SJSA1 (cell line): ENCODE measurements at regions not wholly inside any gene's neighbourhood (a gene's known extent, or its start where the extent isn't known, plus 50 kb on each side); places are given as distances from the start of the nearest gene placed in this dataset.

Source experiments
- DNase-seq, 2 experiments: peaks; one replicate each; pipeline ENCODE4 v3.0.0-alpha.2; 2015 to 2020; ENCODE audit warnings: low spot score in 2 of 2, low read depth in 1 of 2
- H3K27ac ChIP-seq: fragments of 250-450 bp; sonication (Bioruptor Pico); 2 replicates; pipeline ENCODE4 v1.5.1; 2020; ENCODE audit warnings: mild to moderate bottlenecking, moderate library complexity
- H3K27me3 ChIP-seq: fragments of 250-450 bp; sonication (Bioruptor Pico); replicated peaks from 2 replicates; pipeline ENCODE4 v1.5.1; 2020; ENCODE audit warnings: mild to moderate bottlenecking, moderate library complexity
- H3K36me3 ChIP-seq: fragments of 250-450 bp; sonication (Bioruptor Pico); 2 replicates; pipeline ENCODE4 v1.5.1; 2020; ENCODE audit warnings: mild to moderate bottlenecking
- H3K4me1 ChIP-seq: fragments of 250-450 bp; sonication (Bioruptor Pico); replicated peaks from 2 replicates; pipeline ENCODE4 v1.6.1; 2021; ENCODE audit warnings: mild to moderate bottlenecking
- H3K4me3 ChIP-seq: fragments of 250-450 bp; sonication (Bioruptor Pico); 2 replicates; pipeline ENCODE4 v1.5.1; 2020; ENCODE audit warnings: mild to moderate bottlenecking
- H3K9me3 ChIP-seq: fragments of 250-450 bp; sonication (Bioruptor Pico); replicated peaks from 2 replicates; pipeline ENCODE4 v1.5.1; 2020; ENCODE audit warnings: mild to moderate bottlenecking

- Histone ChIP-seq H3K9me3 (no peaks in the 10 kb centered on the region), H3K27ac (no peak overlapping the region), H3K27me3 (no peaks in the 10 kb centered on the region), H3K36me3 (no peaks in the 10 kb centered on the region), H3K4me3 (no peak overlapping the region), H3K4me1 (no peaks in the 10 kb centered on the region)
- DNase-seq, result no peak
Measured at GRCh38 chr18:76264198-76264875, 230.7 kb downstream of the ZNF516 start.

GRCh38 chr18:76263046-76264005 is 231.7 kb downstream of the ZNF516 start:
- H3K27me3 ChIP-seq, result 0 out of 2 replicates have a peak, but pooled peaks cover 7% of the 10 kb centered on the region
- H3K36me3 ChIP-seq, result no peaks in the 10 kb centered on the region
- no peaks in the 10 kb centered on the region for H3K9me3 ChIP-seq
- H3K4me1 ChIP-seq, result no peaks in the 10 kb centered on the region
- no peak for DNase-seq
- H3K27ac ChIP-seq, result no peak overlapping the region
- H3K4me3 ChIP-seq, result no peak overlapping the region

GRCh38 chr18:76260941-76261472 is 234.0 kb downstream of the ZNF516 start:
- H3K27ac ChIP-seq, result no peak overlapping the region
- H3K27me3 ChIP-seq, result 0 out of 2 replicates have a peak, but pooled peaks cover 8% of the 10 kb centered on the region
- H3K4me3 ChIP-seq, result no peak overlapping the region
- no peak for DNase-seq
- H3K36me3 ChIP-seq, result no peaks in the 10 kb centered on the region
- no peaks in the 10 kb centered on the region for H3K9me3 ChIP-seq
- no peaks in the 10 kb centered on the region for H3K4me1 ChIP-seq

GRCh38 chr18:76259711-76260110 is 235.3 kb downstream of the ZNF516 start:
- H3K27me3 ChIP-seq, result 0 out of 2 replicates have a peak, but pooled peaks cover 8% of the 10 kb centered on the region
- no peak overlapping the region for H3K27ac ChIP-seq
- no peak for DNase-seq
- no peak overlapping the region for H3K4me3 ChIP-seq
- H3K4me1 ChIP-seq, result no peaks in the 10 kb centered on the region
- no peaks in the 10 kb centered on the region for H3K9me3 ChIP-seq
- H3K36me3 ChIP-seq, result no peaks in the 10 kb centered on the region

GRCh38 chr18:76259096-76259495 is 235.9 kb downstream of the ZNF516 start:
- H3K4me3 ChIP-seq, result no peak overlapping the region
- H3K9me3 ChIP-seq, result no peaks in the 10 kb centered on the region
- 0 out of 2 replicates have a peak, but pooled peaks cover 8% of the 10 kb centered on the region for H3K27me3 ChIP-seq
- DNase-seq, result no peak
- H3K27ac ChIP-seq, result no peak overlapping the region
- no peaks in the 10 kb centered on the region for H3K36me3 ChIP-seq
- no peaks in the 10 kb centered on the region for H3K4me1 ChIP-seq

GRCh38 chr18:76258209-76258608 is 236.8 kb downstream of the ZNF516 start:
- 0 out of 2 replicates have a peak, but pooled peaks cover 11% of the 10 kb centered on the region for H3K27me3 ChIP-seq
- DNase-seq, result no peak
- no peaks in the 10 kb centered on the region for H3K36me3 ChIP-seq
- H3K4me3 ChIP-seq, result no peak overlapping the region
- H3K27ac ChIP-seq, result no peak overlapping the region
- no peaks in the 10 kb centered on the region for H3K4me1 ChIP-seq
- H3K9me3 ChIP-seq, result no peaks in the 10 kb centered on the region

- Histone ChIP-seq H3K4me1 (no peaks in the 10 kb centered on the region), H3K4me3 (no peak overlapping the region), H3K27ac (no peak overlapping the region), H3K27me3 (0 out of 2 replicates have a peak, but pooled peaks cover 11% of the 10 kb centered on the region), H3K36me3 (no peaks in the 10 kb centered on the region), H3K9me3 (no peaks in the 10 kb centered on the region)
- no peak for DNase-seq
Measured at GRCh38 chr18:76255070-76255683, 239.9 kb downstream of the ZNF516 start.

GRCh38 chr18:76252880-76253279 is 242.2 kb downstream of the ZNF516 start:
- H3K27ac ChIP-seq, result no peak overlapping the region
- 0 out of 2 replicates have a peak, but pooled peaks cover 3% of the 10 kb centered on the region for H3K27me3 ChIP-seq
- H3K9me3 ChIP-seq, result no peaks in the 10 kb centered on the region
- no peak overlapping the region for H3K4me3 ChIP-seq
- DNase-seq, result no peak
- H3K4me1 ChIP-seq, result no peaks in the 10 kb centered on the region
- no peaks in the 10 kb centered on the region for H3K36me3 ChIP-seq

GRCh38 chr18:76252139-76252538 is 242.9 kb downstream of the ZNF516 start:
- no peak for DNase-seq
- H3K36me3 ChIP-seq, result no peaks in the 10 kb centered on the region
- H3K9me3 ChIP-seq, result no peaks in the 10 kb centered on the region

GRCh38 chr18:76251691-76252090 is 243.4 kb downstream of the ZNF516 start:
- Histone ChIP-seq H3K4me1 (no peaks in the 10 kb centered on the region), H3K27me3 (0 out of 2 replicates have a peak, but pooled peaks cover 3% of the 10 kb centered on the region), H3K27ac (no peak overlapping the region), H3K36me3 (no peaks in the 10 kb centered on the region), H3K9me3 (no peaks in the 10 kb centered on the region), H3K4me3 (no peak overlapping the region)
- DNase-seq, result no peak

More at GRCh38 chr18:76252139-76252538, 242.9 kb downstream of the ZNF516 start:
- Histone ChIP-seq H3K4me1 (no peaks in the 10 kb centered on the region), H3K4me3 (no peak overlapping the region), H3K27me3 (0 out of 2 replicates have a peak, but pooled peaks cover 3% of the 10 kb centered on the region), H3K27ac (no peak overlapping the region)

- no peak overlapping the region for H3K4me3 ChIP-seq
- H3K9me3 ChIP-seq, result no peaks in the 10 kb centered on the region
- H3K27me3 ChIP-seq, result no peaks in the 10 kb centered on the region
- H3K36me3 ChIP-seq, result no peaks in the 10 kb centered on the region
- no peak overlapping the region for H3K27ac ChIP-seq
- no peaks in the 10 kb centered on the region for H3K4me1 ChIP-seq
- no peak for DNase-seq
Measured at GRCh38 chr18:76246590-76246989, 248.5 kb downstream of the ZNF516 start.

- H3K27ac ChIP-seq, result no peak overlapping the region
- no peak overlapping the region for H3K4me3 ChIP-seq
- no peaks in the 10 kb centered on the region for H3K9me3 ChIP-seq
- DNase-seq, result no peak
- H3K27me3 ChIP-seq, result peaks cover 6% of the 10 kb centered on the region; the same call in 1 of the 2 replicates
- H3K4me1 ChIP-seq, result no peaks in the 10 kb centered on the region
- no peaks in the 10 kb centered on the region for H3K36me3 ChIP-seq
Measured at GRCh38 chr18:76234676-76235060, 260.4 kb downstream of the ZNF516 start.

GRCh38 chr18:76233876-76234675 is 261.0 kb downstream of the ZNF516 start:
- no peaks in the 10 kb centered on the region for H3K4me1 ChIP-seq
- DNase-seq, result no peak
- H3K4me3 ChIP-seq, result no peak overlapping the region
- H3K27me3 ChIP-seq, result peaks cover 6% of the 10 kb centered on the region; the same call in 1 of the 2 replicates
- H3K27ac ChIP-seq, result no peak overlapping the region
- no peaks in the 10 kb centered on the region for H3K36me3 ChIP-seq
- H3K9me3 ChIP-seq, result no peaks in the 10 kb centered on the region
